GM18873 (cell line): ENCODE measurements at regions not wholly inside any gene's neighbourhood (a gene's known extent, or its start where the extent isn't known, plus 50 kb on each side); places are given as distances from the start of the nearest gene placed in this dataset.
"Not testable (repeated sequence)": the region's sequence is repeated elsewhere in the genome, so short reads cannot be mapped to it uniquely, and the experiment has no call there.

ENCODE experiments used
- ATAC-seq: cut with Tn5 transposase; IDR thresholded peaks from one replicate; pipeline ENCODE4 v1.9.1; 2021; ENCODE audit warnings: mild to moderate bottlenecking, moderate library complexity, moderate number of reproducible peaks; ENCODE audit not compliant: unreplicated experiment, low FRiP score

DNA sequence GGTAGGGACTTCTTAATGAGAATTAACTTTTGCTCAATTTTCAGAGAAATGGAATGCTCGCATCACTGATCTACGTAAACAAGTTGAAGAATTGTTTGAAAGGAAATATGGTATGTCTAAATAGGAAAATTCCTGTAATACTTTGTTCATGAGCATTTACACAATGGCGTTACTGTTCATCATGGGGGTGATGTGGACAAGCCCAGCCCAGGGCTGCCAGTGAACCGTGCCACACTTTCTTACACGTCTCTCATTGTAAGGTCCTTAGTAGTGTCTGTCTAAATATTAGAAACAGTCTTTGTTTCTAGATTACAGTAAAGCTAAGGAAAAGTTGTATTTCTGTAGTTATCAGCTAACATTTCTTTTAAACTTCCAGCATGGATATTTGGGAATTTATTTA lies 91.0 kb upstream of the SPDYE9 start:
- ATAC-seq: not testable (repeated sequence)

DNA sequence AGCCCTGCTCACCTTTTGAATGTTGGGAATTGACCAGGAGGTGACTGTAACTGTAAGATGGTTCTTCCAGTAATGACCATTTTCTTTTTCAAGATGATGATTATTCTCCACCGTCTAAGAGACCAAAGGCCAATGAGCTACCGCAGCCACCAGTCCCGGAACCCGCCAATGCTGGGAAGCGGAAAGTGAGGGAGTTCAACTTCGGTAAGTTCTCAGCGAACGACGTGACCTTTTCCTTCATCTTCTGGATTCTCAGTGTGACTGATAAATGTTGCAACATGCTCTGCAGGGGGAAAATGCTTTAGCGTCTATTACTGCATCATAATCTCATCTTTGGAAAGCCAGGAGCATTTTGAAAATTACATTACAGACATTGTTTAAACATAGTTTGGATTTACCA lies 89.5 kb upstream of the SPDYE9 start:
- not testable (repeated sequence) for ATAC-seq

DNA sequence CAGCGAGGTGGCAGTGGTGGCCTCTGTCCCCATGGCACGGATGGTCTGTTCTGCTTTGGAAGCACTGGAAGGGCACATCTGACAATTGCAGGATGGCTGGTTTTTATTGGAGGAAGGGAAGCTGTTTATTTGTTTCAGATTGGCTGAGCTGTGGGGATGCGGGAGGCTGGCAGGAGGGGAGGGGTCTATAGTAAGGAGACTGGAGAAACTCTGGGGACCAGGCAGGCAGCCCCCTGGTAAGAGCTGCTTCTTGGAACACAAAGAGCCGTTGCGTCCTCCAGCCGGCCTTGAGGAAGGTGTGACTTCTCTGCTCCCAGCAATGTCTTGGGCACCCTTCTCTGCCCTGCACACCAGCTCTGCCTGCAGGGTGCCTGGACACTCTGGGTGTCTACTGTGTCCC lies 85.1 kb upstream of the SPDYE9 start:
- ATAC-seq: not testable (repeated sequence)

DNA sequence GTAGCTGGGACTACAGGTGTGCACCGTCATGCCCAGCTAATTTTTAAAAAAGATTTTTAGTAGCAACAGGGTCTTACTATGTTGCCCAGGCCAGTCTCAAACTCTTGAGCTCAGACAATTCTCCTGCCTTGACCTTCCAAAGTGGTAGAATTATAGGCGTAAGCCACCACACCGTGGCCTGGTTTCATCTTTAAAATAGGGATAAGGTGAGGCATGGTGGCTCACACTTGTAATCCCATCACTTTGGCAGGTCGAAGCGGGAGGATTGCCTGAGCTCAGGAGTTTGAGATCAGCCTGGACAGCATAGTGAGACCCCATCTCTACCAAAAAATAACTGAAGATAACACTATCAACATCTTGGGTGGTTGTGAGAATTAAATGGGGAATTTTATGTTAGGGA lies 84.6 kb upstream of the SPDYE9 start:
- ATAC-seq: not testable (repeated sequence)

DNA sequence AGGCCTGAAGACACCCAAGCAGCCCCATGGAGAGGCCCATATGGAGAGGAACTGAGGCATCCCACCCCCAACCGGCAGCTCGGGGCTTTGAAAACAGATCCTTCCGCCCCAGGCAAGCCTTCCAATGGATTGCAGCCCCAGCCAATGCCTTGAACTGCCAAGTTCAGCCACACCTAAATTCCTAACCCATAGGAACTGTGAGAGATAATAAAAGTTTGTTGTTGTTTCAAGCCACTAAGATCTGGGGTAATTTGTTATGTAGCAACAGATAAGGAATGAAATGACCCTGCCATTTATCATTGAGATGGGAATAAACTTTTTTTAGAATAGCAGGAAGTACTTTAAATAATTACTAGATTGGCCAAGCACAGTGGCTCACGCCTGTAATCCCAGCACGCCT lies 80.3 kb upstream of the SPDYE9 start:
- ATAC-seq: not testable (repeated sequence)

DNA sequence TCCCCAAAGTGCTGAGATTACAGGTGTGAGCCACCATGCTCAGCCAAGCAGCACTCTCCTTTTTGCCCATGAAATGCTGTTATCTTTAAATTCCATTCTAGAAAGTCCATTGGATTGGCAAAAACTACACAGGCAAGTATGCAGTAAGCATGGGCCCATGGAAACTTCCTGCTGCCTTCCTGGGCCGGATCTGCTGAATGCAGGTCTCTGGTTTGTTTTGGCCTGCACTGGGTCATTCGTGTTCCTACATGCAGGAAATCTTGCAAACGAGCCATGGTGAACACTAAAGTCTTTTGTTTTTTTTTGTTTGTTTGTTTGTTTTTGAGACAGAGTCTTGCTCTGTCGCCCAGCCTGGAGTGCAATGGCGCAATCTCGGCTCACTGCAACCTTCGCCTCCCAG lies 76.8 kb upstream of the SPDYE9 start:
- ATAC-seq: not testable (repeated sequence)

DNA sequence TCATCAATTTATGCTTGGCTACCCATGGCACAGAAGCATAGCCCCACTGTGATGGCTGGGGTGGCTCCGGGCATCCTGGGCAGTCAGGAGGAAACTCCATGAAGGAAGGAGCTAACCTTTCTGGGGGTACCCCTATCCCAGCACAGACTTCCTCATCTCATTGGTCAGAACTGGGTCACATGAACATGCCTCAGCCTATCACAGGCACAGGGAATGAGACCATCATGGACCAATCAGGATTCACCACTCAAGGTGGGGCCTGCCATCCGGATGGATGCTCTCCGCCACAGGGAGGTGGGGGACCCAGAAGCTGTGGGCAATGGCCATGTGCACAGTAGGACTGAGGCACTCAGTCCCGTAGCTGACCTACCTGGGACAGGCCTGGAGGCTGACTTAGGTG lies 75.9 kb upstream of the SPDYE9 start:
- not testable (repeated sequence) for ATAC-seq

DNA sequence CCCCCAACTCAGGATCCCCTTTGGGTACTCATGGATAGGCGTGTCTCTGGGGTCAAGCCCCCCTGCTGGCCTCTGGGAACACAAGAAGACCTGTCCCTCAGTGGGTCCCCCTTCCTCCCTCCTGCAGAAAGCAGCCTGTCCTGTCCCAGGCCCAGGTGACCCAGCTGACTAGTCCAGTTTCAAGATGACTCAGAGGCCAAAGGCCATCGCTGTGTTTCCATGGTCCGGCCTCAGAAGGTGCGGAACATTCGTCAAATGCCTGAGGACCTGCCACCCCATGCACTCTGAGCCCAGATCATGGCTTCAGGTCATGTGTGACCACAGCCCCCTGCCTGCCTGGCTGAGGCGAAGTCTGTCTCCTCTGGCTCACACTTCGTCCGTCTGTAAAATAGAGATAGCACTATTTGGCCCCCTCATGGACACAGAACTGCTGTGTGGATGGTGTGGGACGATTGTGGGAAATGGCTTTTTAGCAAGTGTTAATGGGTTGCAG lies 71.4 kb upstream of the SPDYE9 start:
- not testable (repeated sequence) for ATAC-seq

DNA sequence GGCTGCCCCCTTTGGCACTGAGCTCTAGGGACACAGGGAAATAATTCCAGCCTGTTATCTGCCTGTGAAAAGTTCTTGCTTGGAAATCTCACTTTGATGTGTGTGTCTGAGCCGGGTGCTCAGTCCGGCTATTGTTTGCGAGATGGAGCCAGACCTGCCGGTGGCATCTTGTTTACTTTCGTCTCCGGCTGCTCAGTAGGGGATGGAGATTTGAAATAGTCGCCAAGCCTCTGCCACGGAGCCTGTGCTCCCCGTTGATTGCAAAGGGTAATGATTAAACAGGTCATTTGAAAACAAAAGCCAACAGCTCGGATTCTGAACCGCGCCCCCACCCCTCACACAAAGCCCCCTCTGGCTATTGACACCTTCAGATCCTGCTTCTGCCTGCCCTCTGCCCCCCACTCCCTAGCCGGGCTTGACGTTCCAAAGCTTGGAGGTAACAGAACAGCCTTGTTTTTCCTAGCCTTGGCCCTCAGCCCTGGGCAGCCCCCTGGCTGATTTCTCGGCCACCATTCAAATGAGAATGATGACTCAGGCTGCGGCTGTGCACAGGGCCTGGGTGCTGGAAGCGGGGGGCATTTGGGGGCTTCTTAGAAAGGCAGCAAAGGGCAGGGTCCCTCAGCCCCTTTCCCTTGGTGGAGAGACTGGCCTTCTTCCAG lies 70.8 kb upstream of the SPDYE9 start:
- not testable (repeated sequence) for ATAC-seq

DNA sequence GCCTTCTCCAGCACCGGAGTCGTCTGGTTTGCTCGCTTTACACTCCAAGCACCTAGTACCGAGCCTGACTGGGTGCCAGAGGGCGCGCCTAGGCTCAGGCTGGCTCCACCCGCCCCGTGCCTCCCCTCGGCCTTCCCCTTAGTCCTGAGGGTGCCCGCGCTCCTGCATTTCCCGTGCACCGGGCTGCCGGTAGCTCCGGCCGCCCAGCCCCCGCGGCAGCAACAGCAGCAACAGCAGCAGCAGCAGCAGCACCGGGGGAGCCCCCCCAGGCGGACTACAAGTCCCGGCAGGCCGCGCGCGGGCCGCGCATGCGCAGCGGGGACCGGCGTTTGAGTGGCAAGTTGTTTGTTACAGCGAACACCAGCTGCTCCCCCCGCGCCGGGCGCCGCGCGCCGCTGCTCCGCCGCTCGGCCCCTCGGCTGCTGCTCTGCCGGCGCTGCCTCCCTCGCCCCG lies 68.8 kb upstream of the SPDYE9 start:
- ATAC-seq: peak; percentile 81

DNA sequence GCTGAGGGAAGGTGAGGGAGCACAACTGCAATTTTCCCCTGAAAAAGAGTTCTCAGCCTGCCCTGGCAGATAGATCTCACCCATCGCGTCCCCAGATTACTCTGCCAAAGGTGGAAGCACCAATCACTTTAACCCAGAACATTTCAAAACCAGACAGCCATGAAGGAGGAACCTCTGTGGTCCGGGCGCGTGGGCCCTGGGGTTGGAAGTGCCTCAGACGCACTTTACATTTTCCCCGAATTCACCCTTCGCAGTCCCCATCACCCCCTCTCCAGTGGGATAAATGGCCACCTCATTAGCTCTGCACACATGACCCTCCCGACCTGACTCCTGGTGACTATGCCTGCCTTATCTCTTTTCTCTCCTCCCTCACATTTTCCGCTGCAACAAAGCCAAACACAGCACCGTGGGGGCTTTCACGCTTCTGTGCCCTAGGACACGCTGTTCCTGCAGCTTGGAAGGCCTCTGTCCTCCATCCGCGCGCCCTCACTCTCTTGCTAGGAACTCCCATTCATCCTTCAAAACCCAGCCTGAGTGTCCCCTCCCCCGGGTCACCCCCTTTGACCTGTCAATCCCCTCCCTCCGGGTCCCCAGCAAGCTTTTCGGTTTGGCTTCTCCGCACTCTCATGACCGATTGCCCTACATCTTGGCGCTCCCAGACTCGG lies 68.2 kb upstream of the SPDYE9 start:
- not testable (repeated sequence) for ATAC-seq

DNA sequence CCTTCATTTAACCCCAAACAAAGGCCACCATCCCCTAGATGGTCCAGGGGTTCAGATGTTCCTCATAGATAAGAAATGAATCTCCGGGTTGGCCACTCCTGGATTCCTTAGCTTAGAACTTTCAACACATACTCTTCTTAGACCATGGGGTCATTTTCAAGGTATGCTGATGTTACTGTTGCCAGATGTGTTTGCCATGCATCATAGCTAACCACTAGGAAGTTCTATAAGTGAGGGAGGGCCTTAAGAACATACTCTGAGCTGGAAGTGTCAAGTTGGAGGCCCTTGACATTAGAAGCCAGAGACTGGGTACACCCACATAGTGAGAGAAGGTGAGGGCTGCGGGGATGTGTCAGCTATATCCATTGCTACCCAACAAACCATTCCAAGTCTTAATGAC lies 62.7 kb upstream of the SPDYE9 start:
- ATAC-seq: not testable (repeated sequence)

DNA sequence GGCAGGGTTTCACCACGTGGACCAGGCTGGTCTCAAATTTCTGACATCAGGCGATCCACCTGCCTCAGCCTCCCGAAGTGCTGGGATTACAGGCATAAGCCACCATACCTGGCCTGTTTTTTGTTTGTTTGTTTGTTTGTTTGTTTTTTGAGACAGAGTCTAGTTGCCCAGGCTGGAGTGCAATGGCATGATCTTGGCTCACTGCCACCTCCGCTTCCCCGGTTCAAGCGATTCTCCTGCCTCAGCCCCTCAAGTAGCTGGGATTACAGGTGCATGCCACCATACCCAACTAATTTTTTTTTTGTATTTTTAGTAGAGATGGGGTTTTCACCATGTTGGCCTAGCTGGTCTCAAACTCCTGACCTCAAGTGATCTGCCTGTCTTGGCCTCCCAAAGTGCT lies 61.8 kb upstream of the SPDYE9 start:
- not testable (repeated sequence) for ATAC-seq

DNA sequence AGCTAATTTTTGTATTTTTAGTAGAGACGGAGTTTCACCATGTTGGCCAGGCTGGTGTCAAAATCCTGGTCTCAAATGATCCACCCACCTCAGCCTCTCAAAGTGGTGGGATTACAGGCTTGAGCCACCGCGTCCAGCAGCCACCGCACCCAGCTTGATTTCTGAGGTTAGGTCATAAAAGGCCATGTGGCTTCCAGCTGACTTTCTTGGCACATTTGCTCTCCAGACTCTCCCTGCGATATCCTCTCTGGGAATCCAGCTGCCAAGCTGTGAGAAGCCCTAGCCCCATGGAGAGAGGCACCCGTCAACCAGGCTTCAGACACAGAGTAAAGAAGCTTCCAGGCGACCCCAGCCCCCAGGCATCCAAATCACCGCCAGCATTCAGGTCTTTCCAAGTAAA lies 58.2 kb upstream of the SPDYE9 start:
- ATAC-seq: not testable (repeated sequence)

DNA sequence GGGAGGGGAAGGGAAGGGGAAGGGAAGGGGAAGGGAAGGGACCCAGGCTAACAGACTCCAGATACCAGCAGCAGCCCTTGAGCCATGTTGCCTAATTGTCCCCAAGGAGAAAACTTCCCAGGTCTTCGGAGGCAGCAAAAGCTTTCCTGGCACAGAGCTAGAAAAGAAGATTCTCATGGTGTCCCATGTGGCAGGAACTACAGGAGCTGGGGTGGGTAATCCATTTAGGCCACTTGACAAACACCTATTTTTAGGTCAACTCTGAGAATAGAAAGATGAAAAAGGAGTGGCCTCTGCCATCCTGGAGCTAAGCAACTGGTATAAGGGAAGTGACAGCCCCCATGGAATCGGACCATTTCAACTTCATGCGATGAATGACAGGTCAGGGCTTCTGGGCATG lies 52.1 kb upstream of the SPDYE9 start:
- ATAC-seq: not testable (repeated sequence)
